ENCODE measurements at regions not wholly inside any gene's neighbourhood (a gene's known extent, or its start where the extent isn't known, plus 50 kb on each side); places are given as distances from the start of the nearest gene placed in this dataset.

DNA sequence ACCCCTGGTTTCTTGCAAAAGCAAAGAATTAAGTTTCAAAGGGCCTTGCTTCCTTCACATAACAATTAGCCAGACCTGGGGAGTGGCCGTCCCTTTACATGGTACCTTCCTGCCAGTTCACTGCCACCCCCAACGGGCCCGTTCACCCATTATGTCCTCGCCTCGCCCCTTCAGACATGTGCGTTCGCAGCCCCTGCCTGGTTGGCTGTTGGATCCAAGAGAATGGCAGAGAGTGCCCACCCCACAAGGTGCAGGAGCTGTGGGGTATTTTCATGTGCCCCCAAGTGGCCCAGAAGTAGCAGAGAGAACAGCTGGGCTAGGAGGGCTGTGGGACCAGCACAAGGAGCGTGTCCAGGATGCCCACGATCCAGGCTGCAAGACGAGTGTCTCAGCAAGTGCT is 422.9 kb upstream of the SULF2 start:
- TF ChIP-seq, protein P1, sequence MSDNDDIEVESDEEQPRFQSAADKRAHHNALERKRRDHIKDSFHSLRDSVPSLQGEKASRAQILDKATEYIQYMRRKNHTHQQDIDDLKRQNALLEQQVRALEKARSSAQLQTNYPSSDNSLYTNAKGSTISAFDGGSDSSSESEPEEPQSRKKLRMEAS (IDR thresholded peaks at IDR 0.05; ENCODE audit: low read depth, low read length) = no peak
- TF ChIP-seq, protein P2, sequence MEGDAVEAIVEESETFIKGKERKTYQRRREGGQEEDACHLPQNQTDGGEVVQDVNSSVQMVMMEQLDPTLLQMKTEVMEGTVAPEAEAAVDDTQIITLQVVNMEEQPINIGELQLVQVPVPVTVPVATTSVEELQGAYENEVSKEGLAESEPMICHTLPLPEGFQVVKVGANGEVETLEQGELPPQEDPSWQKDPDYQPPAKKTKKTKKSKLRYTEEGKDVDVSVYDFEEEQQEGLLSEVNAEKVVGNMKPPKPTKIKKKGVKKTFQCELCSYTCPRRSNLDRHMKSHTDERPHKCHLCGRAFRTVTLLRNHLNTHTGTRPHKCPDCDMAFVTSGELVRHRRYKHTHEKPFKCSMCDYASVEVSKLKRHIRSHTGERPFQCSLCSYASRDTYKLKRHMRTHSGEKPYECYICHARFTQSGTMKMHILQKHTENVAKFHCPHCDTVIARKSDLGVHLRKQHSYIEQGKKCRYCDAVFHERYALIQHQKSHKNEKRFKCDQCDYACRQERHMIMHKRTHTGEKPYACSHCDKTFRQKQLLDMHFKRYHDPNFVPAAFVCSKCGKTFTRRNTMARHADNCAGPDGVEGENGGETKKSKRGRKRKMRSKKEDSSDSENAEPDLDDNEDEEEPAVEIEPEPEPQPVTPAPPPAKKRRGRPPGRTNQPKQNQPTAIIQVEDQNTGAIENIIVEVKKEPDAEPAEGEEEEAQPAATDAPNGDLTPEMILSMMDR (IDR thresholded peaks at IDR 0.05; ENCODE audit: low read depth, low read length) = no peak
- TF ChIP-seq MYC (IDR thresholded peaks at IDR 0.05; ENCODE audit: low read depth, low read length) (no peak), POLR2A (IDR thresholded peaks at IDR 0.05; ENCODE audit: extremely low read depth, insufficient read length) (no peak)
